ENCODE measurements at regions not wholly inside any gene's neighbourhood (a gene's known extent, or its start where the extent isn't known, plus 50 kb on each side); places are given as distances from the start of the nearest gene placed in this dataset.
"Not testable (repeated sequence)": the region's sequence is repeated elsewhere in the genome, so short reads cannot be mapped to it uniquely, and the experiment has no call there.

DNA sequence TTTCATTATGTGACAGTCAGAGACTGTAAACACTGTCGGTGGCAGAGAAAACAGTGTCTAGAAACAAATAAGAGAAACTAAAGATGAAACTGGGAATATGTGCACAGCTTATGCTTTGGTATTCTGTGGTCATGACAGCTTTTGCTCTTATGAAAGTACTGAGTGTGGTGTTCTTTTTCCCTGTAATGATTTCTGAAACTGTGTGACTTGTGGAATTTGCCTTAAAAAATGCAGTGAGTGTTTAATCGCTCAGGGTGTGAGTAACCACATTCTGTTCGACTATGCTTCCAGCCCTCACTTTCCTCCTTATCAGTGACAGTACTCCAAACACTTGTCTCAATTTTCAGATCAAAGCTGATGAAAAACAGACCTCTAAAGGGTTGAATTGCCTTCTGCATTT is 66.9 kb upstream of the DIAPH3 start:
- Histone ChIP-seq H3K9ac (ENCODE audit: insufficient read depth, low read length) (no peak overlapping the region), H3K4me2 (ENCODE audit: extremely low read depth, insufficient read depth, low read length) (no peak overlapping the region), H3K27ac (ENCODE audit: insufficient read depth, low read length) (no peak overlapping the region), H3K4me1 (ENCODE audit: control insufficient read depth, extremely low read depth, insufficient read depth, low read length) (no peaks in the 10 kb centered on the region), H3K79me2 (ENCODE audit: control insufficient read depth, insufficient read depth, low read length) (no peaks in the 10 kb centered on the region), H2AFZ (ENCODE audit: low read length) (no peak overlapping the region), H3K36me3 (ENCODE audit: control insufficient read depth, insufficient read depth, low read length) (no peaks in the 10 kb centered on the region), H3K9me3 (ENCODE audit: control insufficient read depth, insufficient read depth, low read depth, low read length) (no peaks in the 10 kb centered on the region), H4K20me1 (ENCODE audit: control insufficient read depth, extremely low read depth, insufficient read depth, low read length) (no peaks in the 10 kb centered on the region), H3K27me3 (ENCODE audit: control insufficient read depth, insufficient read depth, low read length) (no peaks in the 10 kb centered on the region), H3K4me3 (replicated peaks in 1 of 4; ENCODE audit: control extremely low read depth in 1 of 4, insufficient read depth in 1 of 4, low read depth in 3 of 4, low read length in 4 of 4) (no peak overlapping the region)
- TF ChIP-seq, protein P1, sequence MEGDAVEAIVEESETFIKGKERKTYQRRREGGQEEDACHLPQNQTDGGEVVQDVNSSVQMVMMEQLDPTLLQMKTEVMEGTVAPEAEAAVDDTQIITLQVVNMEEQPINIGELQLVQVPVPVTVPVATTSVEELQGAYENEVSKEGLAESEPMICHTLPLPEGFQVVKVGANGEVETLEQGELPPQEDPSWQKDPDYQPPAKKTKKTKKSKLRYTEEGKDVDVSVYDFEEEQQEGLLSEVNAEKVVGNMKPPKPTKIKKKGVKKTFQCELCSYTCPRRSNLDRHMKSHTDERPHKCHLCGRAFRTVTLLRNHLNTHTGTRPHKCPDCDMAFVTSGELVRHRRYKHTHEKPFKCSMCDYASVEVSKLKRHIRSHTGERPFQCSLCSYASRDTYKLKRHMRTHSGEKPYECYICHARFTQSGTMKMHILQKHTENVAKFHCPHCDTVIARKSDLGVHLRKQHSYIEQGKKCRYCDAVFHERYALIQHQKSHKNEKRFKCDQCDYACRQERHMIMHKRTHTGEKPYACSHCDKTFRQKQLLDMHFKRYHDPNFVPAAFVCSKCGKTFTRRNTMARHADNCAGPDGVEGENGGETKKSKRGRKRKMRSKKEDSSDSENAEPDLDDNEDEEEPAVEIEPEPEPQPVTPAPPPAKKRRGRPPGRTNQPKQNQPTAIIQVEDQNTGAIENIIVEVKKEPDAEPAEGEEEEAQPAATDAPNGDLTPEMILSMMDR (conservative IDR thresholded peaks at IDR 0.05 in 1 of 2, IDR thresholded peaks at IDR 0.05 in 1 of 2; ENCODE audit: low read depth in 1 of 2, low read length in 2 of 2): no peak
- no peak for TF ChIP-seq EZH2 (IDR thresholded peaks at IDR 0.05; ENCODE audit: low read length, missing control alignments)
- DNase-seq (ENCODE audit: low read depth in 2 of 2): peak; percentile 9 to 83

DNA sequence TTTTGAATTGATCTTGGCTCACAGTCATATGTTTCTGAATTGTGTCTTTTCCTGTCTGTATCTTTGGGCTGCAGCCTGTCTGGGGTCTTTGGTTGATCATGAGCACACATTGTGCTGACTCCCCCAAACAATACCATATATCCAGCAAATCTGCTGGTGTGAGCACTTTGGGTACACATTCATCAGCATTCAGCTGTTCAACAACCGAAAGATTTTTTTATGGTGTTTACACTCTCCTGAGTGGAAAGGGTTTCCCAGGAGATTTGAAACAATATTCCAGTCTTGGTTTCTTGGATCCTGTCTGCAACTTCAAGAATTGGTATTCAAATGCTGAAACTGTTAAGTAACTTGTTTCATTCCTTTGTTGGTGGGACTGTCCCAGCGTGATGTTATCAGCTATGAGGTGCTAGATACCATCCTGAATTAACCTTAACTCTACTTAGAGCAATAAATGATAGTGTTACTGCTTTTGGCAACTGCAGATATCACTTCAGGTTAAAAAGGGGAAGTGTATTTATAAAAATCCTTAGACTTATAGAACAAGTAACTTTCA is 78.4 kb upstream of the DIAPH3 start:
- Histone ChIP-seq H4K20me1 (ENCODE audit: control insufficient read depth, extremely low read depth, insufficient read depth, low read length) (no peaks in the 10 kb centered on the region), H3K79me2 (ENCODE audit: control insufficient read depth, insufficient read depth, low read length) (no peaks in the 10 kb centered on the region), H3K27ac (ENCODE audit: insufficient read depth, low read length) (no peak overlapping the region), H3K9ac (ENCODE audit: insufficient read depth, low read length) (no peak overlapping the region), H3K4me2 (ENCODE audit: extremely low read depth, insufficient read depth, low read length) (no peak overlapping the region), H3K27me3 (ENCODE audit: control insufficient read depth, insufficient read depth, low read length) (no peaks in the 10 kb centered on the region), H3K4me3 (replicated peaks in 1 of 4; ENCODE audit: control extremely low read depth in 1 of 4, insufficient read depth in 1 of 4, low read depth in 3 of 4, low read length in 4 of 4) (no peak overlapping the region), H2AFZ (ENCODE audit: low read length) (no peak overlapping the region), H3K4me1 (ENCODE audit: control insufficient read depth, extremely low read depth, insufficient read depth, low read length) (no peaks in the 10 kb centered on the region), H3K9me3 (ENCODE audit: control insufficient read depth, insufficient read depth, low read depth, low read length) (no peaks in the 10 kb centered on the region), H3K36me3 (ENCODE audit: control insufficient read depth, insufficient read depth, low read length) (no peaks in the 10 kb centered on the region)
- TF ChIP-seq, protein P1 (conservative IDR thresholded peaks at IDR 0.05 in 1 of 2, IDR thresholded peaks at IDR 0.05 in 1 of 2; ENCODE audit: low read depth in 1 of 2, low read length in 2 of 2): no peak
- no peak for TF ChIP-seq EZH2 (IDR thresholded peaks at IDR 0.05; ENCODE audit: low read length, missing control alignments)
- DNase-seq (ENCODE audit: low read depth in 2 of 2): no peak

DNA sequence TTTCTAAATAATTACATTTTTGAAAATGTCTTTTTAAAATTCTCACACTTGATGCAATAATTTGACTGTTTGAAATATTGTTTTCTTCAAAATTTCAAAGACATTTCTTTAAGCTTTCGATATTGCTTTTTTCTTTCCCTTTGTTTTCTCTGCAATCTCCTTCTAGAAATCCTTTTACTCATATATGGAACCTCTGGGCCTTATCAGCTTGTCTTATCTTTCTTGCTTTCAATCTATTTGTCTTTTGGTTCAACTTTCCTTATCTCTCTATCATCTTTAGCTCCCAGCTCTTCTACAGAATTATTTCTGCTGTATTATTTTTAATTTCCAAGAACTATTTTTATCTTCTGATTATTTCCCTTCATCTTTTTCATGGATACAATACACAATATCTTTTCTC is 80.7 kb upstream of the DIAPH3 start:
- no peak overlapping the region for H3K4me3 ChIP-seq (replicated peaks in 1 of 4; ENCODE audit: control extremely low read depth in 1 of 4, insufficient read depth in 1 of 4, low read depth in 3 of 4, low read length in 4 of 4)
- H2AFZ ChIP-seq (ENCODE audit: low read length): no peak overlapping the region
- no peak overlapping the region for H3K4me2 ChIP-seq (ENCODE audit: extremely low read depth, insufficient read depth, low read length)
- no peak overlapping the region for H3K27ac ChIP-seq (ENCODE audit: insufficient read depth, low read length)
- H3K79me2 ChIP-seq (ENCODE audit: control insufficient read depth, insufficient read depth, low read length): no peaks in the 10 kb centered on the region
- no peaks in the 10 kb centered on the region for H3K27me3 ChIP-seq (ENCODE audit: control insufficient read depth, insufficient read depth, low read length)
- DNase-seq (ENCODE audit: low read depth in 2 of 2): no peak
- no peaks in the 10 kb centered on the region for H4K20me1 ChIP-seq (ENCODE audit: control insufficient read depth, extremely low read depth, insufficient read depth, low read length)
- H3K36me3 ChIP-seq (ENCODE audit: control insufficient read depth, insufficient read depth, low read length): no peaks in the 10 kb centered on the region
- TF ChIP-seq EZH2 (IDR thresholded peaks at IDR 0.05; ENCODE audit: low read length, missing control alignments): no peak
- TF ChIP-seq, protein P1 (conservative IDR thresholded peaks at IDR 0.05 in 1 of 2, IDR thresholded peaks at IDR 0.05 in 1 of 2; ENCODE audit: low read depth in 1 of 2, low read length in 2 of 2): no peak
- no peaks in the 10 kb centered on the region for H3K9me3 ChIP-seq (ENCODE audit: control insufficient read depth, insufficient read depth, low read depth, low read length)
- no peaks in the 10 kb centered on the region for H3K4me1 ChIP-seq (ENCODE audit: control insufficient read depth, extremely low read depth, insufficient read depth, low read length)
- no peak overlapping the region for H3K9ac ChIP-seq (ENCODE audit: insufficient read depth, low read length)

DNA sequence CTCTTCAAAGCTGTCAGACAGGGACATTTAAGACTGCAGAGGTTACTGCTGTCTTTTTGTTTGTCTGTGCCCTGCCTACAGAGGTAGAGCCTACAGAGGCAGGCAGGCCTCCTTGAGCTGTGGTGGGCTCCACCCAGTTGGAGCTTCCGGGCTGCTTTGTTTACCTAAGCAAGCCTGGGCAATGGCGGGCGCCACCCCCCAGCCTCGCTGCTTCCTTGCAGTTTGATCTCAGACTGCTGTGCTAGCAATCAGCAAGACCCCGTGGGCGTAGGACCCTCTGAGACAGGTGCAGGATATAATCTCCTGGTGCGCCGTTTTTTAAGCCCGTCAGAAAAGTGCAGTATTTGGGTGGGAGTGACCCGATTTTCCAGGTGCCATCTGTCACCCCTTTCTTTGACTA is 87.7 kb upstream of the DIAPH3 start:
- not testable (repeated sequence) for H3K9me3 ChIP-seq (ENCODE audit: control insufficient read depth, insufficient read depth, low read depth, low read length); H4K20me1 ChIP-seq (ENCODE audit: control insufficient read depth, extremely low read depth, insufficient read depth, low read length); H3K27me3 ChIP-seq (ENCODE audit: control insufficient read depth, insufficient read depth, low read length); H2AFZ ChIP-seq (ENCODE audit: low read length); H3K4me3 ChIP-seq (replicated peaks in 1 of 4; ENCODE audit: control extremely low read depth in 1 of 4, insufficient read depth in 1 of 4, low read depth in 3 of 4, low read length in 4 of 4); H3K27ac ChIP-seq (ENCODE audit: insufficient read depth, low read length); DNase-seq (ENCODE audit: low read depth in 2 of 2); H3K79me2 ChIP-seq (ENCODE audit: control insufficient read depth, insufficient read depth, low read length); H3K9ac ChIP-seq (ENCODE audit: insufficient read depth, low read length); H3K4me1 ChIP-seq (ENCODE audit: control insufficient read depth, extremely low read depth, insufficient read depth, low read length); H3K4me2 ChIP-seq (ENCODE audit: extremely low read depth, insufficient read depth, low read length); H3K36me3 ChIP-seq (ENCODE audit: control insufficient read depth, insufficient read depth, low read length)
